NCI-H69 (cell line): ENCODE measurements at regions not wholly inside any gene's neighbourhood (a gene's known extent, or its start where the extent isn't known, plus 50 kb on each side); places are given as distances from the start of the nearest gene placed in this dataset.
A peak's percentile ranks its signal among the peaks of the same experiment; 100 is the strongest.
"Not testable (repeated sequence)": the region's sequence is repeated elsewhere in the genome, so short reads cannot be mapped to it uniquely, and the experiment has no call there.

Experiments used
- DNase-seq: peaks from one replicate; lab custom pipeline; 2025; lab: John Stamatoyannopoulos, UW

- DNase-seq, result no peak
Measured at GRCh38 chr5:112112346-112112745, 306.7 kb downstream of the EPB41L4A start.

- DNase-seq, result peak; percentile 50
Measured at GRCh38 chr5:112109331-112110007, 309.6 kb downstream of the EPB41L4A start.

- no peak for DNase-seq
Measured at GRCh38 chr5:112106878-112107277, 312.2 kb downstream of the EPB41L4A start.

GRCh38 chr5:112097768-112098167 lies 321.3 kb downstream of the EPB41L4A start:
- no peak for DNase-seq

- DNase-seq, result no peak
Measured at GRCh38 chr5:112087222-112087621, 330.2 kb upstream of the NREP start.

GRCh38 chr5:112086740-112087139 lies 329.7 kb upstream of the NREP start:
- DNase-seq, result no peak

GRCh38 chr5:112084149-112084548 lies 327.2 kb upstream of the NREP start:
- DNase-seq, result no peak

- DNase-seq, result no peak
Measured at GRCh38 chr5:112083623-112084022, 326.6 kb upstream of the NREP start.

GRCh38 chr5:112077180-112077579 lies 320.2 kb upstream of the NREP start:
- no peak for DNase-seq

GRCh38 chr5:112070022-112070421 lies 313.0 kb upstream of the NREP start:
- DNase-seq, result no peak

GRCh38 chr5:112069329-112069728 lies 312.3 kb upstream of the NREP start:
- DNase-seq, result no peak

GRCh38 chr5:112068593-112068992 lies 311.6 kb upstream of the NREP start:
- no peak for DNase-seq

- DNase-seq, result no peak
Measured at GRCh38 chr5:112065781-112066180, 308.8 kb upstream of the NREP start.

- no peak for DNase-seq
Measured at GRCh38 chr5:112064956-112065355, 308.0 kb upstream of the NREP start.

- DNase-seq, result no peak
Measured at GRCh38 chr5:112064271-112064701, 307.3 kb upstream of the NREP start.

GRCh38 chr5:112063856-112064255 lies 306.9 kb upstream of the NREP start:
- no peak for DNase-seq

- no peak for DNase-seq
Measured at GRCh38 chr5:112063191-112063590, 306.2 kb upstream of the NREP start.

GRCh38 chr5:112062181-112062580 lies 305.2 kb upstream of the NREP start:
- no peak for DNase-seq

- no peak for DNase-seq
Measured at GRCh38 chr5:112061666-112062065, 304.7 kb upstream of the NREP start.

- no peak for DNase-seq
Measured at GRCh38 chr5:112059579-112060135, 302.7 kb upstream of the NREP start.

- DNase-seq, result no peak
Measured at GRCh38 chr5:112049738-112050137, 292.7 kb upstream of the NREP start.

- DNase-seq, result no peak
Measured at GRCh38 chr5:112036206-112036605, 279.2 kb upstream of the NREP start.

- DNase-seq, result no peak
Measured at GRCh38 chr5:112034421-112034979, 277.5 kb upstream of the NREP start.

GRCh38 chr5:112026879-112027278 lies 269.9 kb upstream of the NREP start:
- not testable (repeated sequence) for DNase-seq
